ENCODE measurements at regions not wholly inside any gene's neighbourhood (a gene's known extent, or its start where the extent isn't known, plus 50 kb on each side); places are given as distances from the start of the nearest gene placed in this dataset.

GRCh38 chr2:203605302-203605701 lies 70.2 kb upstream of the RAPH1 start:
- H3K4me3 ChIP-seq (ENCODE audit: low read length in 3 of 3), result no peak overlapping the region
- H3K36me3 ChIP-seq (ENCODE audit: control insufficient read depth in 2 of 3, insufficient read depth in 3 of 3, low read length in 3 of 3), result no peaks in the 10 kb centered on the region
- no peak overlapping the region for H3K9ac ChIP-seq (ENCODE audit: low read length in 3 of 3)
- peaks cover 0 to 2% (median 0%) of the 10 kb centered on the region in 3 donors for H3K4me1 ChIP-seq (ENCODE audit: control insufficient read depth in 2 of 3, insufficient read depth in 2 of 3, low read depth in 1 of 3, low read length in 3 of 3)
- no peaks in the 10 kb centered on the region for H3K27me3 ChIP-seq (ENCODE audit: control insufficient read depth, insufficient read depth, low read length)
- TF ChIP-seq CTCF (IDR thresholded peaks at IDR 0.05; ENCODE audit: borderline replicate concordance, extremely low read depth, insufficient read depth), result no peak
- H3K27ac ChIP-seq (ENCODE audit: low read depth in 2 of 2, low read length in 2 of 2), result no peak overlapping the region
- no peaks in the 10 kb centered on the region for H3K9me3 ChIP-seq (ENCODE audit: control insufficient read depth in 2 of 3, insufficient read depth in 1 of 3, low read length in 3 of 3)
- FAIRE-seq, result no peak
- intact Hi-C loops (cut with DNase I), result no loop called here
- DNase-seq, result no peak

GRCh38 chr2:203606051-203606450 lies 71.0 kb upstream of the RAPH1 start:
- H3K4me3 ChIP-seq (ENCODE audit: low read length in 3 of 3), result no peak overlapping the region
- no peak overlapping the region for H3K27ac ChIP-seq (ENCODE audit: low read depth in 2 of 2, low read length in 2 of 2)
- FAIRE-seq, result no peak
- no peak overlapping the region for H3K9ac ChIP-seq (ENCODE audit: low read length in 3 of 3)
- intact Hi-C loops (cut with DNase I), result no loop called here
- no peak for DNase-seq
- peaks cover 0 to 2% (median 0%) of the 10 kb centered on the region in 3 donors for H3K4me1 ChIP-seq (ENCODE audit: control insufficient read depth in 2 of 3, insufficient read depth in 2 of 3, low read depth in 1 of 3, low read length in 3 of 3)
- TF ChIP-seq CTCF (IDR thresholded peaks at IDR 0.05; ENCODE audit: borderline replicate concordance, extremely low read depth, insufficient read depth), result no peak
- no peaks in the 10 kb centered on the region for H3K9me3 ChIP-seq (ENCODE audit: control insufficient read depth in 2 of 3, insufficient read depth in 1 of 3, low read length in 3 of 3)
- no peaks in the 10 kb centered on the region for H3K36me3 ChIP-seq (ENCODE audit: control insufficient read depth in 2 of 3, insufficient read depth in 3 of 3, low read length in 3 of 3)
- no peaks in the 10 kb centered on the region for H3K27me3 ChIP-seq (ENCODE audit: control insufficient read depth, insufficient read depth, low read length)

- H3K4me3 ChIP-seq (ENCODE audit: low read length in 3 of 3), result no peak overlapping the region
- H3K9me3 ChIP-seq (ENCODE audit: control insufficient read depth in 2 of 3, insufficient read depth in 1 of 3, low read length in 3 of 3), result no peaks in the 10 kb centered on the region
- no peaks in the 10 kb centered on the region for H3K36me3 ChIP-seq (ENCODE audit: control insufficient read depth in 2 of 3, insufficient read depth in 3 of 3, low read length in 3 of 3)
- H3K4me1 ChIP-seq (ENCODE audit: control insufficient read depth in 2 of 3, insufficient read depth in 2 of 3, low read depth in 1 of 3, low read length in 3 of 3), result no peaks in the 10 kb centered on the region
- DNase-seq (no peak), FAIRE-seq (no peak)
- no peak overlapping the region for H3K27ac ChIP-seq (ENCODE audit: low read depth in 2 of 2, low read length in 2 of 2)
- H3K27me3 ChIP-seq (ENCODE audit: control insufficient read depth, insufficient read depth, low read length), result no peaks in the 10 kb centered on the region
- intact Hi-C loops (cut with DNase I), result no loop called here
- no peak overlapping the region for H3K9ac ChIP-seq (ENCODE audit: low read length in 3 of 3)
- no peak for TF ChIP-seq CTCF (IDR thresholded peaks at IDR 0.05; ENCODE audit: borderline replicate concordance, extremely low read depth, insufficient read depth)
Measured at GRCh38 chr2:203610558-203610957, 75.5 kb upstream of the RAPH1 start.

- no peak for DNase-seq
- no peaks in the 10 kb centered on the region for H3K4me1 ChIP-seq (ENCODE audit: control insufficient read depth in 2 of 3, insufficient read depth in 2 of 3, low read depth in 1 of 3, low read length in 3 of 3)
- no peak for FAIRE-seq
- no peak overlapping the region for H3K9ac ChIP-seq (ENCODE audit: low read length in 3 of 3)
- H3K9me3 ChIP-seq (ENCODE audit: control insufficient read depth in 2 of 3, insufficient read depth in 1 of 3, low read length in 3 of 3), result no peaks in the 10 kb centered on the region
- H3K4me3 ChIP-seq (ENCODE audit: low read length in 3 of 3), result no peak overlapping the region
- intact Hi-C loops (cut with DNase I), result no loop called here
- H3K36me3 ChIP-seq (ENCODE audit: control insufficient read depth in 2 of 3, insufficient read depth in 3 of 3, low read length in 3 of 3), result no peaks in the 10 kb centered on the region
- TF ChIP-seq CTCF (IDR thresholded peaks at IDR 0.05; ENCODE audit: borderline replicate concordance, extremely low read depth, insufficient read depth), result no peak
- no peak overlapping the region for H3K27ac ChIP-seq (ENCODE audit: low read depth in 2 of 2, low read length in 2 of 2)
- H3K27me3 ChIP-seq (ENCODE audit: control insufficient read depth, insufficient read depth, low read length), result no peaks in the 10 kb centered on the region
Measured at GRCh38 chr2:203612246-203612645, 77.1 kb upstream of the RAPH1 start.
